SH-SY5Y (cell line): ENCODE measurements at regions not wholly inside any gene's neighbourhood (a gene's known extent, or its start where the extent isn't known, plus 50 kb on each side); places are given as distances from the start of the nearest gene placed in this dataset.

ENCODE experiments used
- GATA2 ChIP-seq: IDR thresholded peaks from 2 replicates; pipeline ENCODE4 v1.6.1; 2011; ENCODE audit warnings: mild to moderate bottlenecking, low read depth, low read length
- GATA3 ChIP-seq: IDR thresholded peaks from 2 replicates; pipeline ENCODE4 v1.6.1; 2011; ENCODE audit warnings: low read depth, mild to moderate bottlenecking, low read length, moderate library complexity

DNA sequence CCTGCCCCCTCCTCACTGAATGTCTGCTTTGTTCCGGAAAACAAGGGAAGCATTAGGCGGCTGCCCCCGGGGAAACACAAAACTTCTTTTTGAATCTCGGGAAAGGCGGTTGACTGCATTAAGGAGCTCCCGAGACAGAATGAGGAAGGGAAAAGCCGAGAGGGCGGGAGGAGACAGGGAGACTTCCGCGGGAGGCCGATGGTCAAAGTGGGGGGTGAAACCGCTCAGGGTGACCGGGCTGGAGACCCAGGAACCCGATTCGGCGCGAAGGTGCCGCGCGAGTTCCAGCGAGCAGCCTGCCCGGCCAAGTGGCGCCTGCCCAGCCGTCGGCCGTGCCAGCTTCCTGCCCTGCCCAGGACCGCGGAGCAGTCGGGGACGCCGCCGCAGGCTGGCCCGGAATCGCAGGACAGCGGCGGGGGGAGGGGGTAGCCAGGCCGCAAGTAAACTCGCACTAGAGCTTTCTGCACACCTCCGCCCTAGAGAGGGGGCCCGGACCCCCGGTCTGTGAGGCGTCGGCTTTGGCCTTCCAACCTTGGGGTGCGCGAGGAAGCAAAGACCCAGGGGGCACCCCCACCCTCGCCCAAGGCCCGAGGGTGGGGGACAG is 55.1 kb upstream of the BCOR start:
- TF ChIP-seq GATA2 = no peak
- TF ChIP-seq GATA3 = no peak
